Choroid plexus epithelial cell (primary cell): ENCODE measurements at regions not wholly inside any gene's neighbourhood (a gene's known extent, or its start where the extent isn't known, plus 50 kb on each side); places are given as distances from the start of the nearest gene placed in this dataset.

ENCODE experiments used
- DNase-seq: peaks from one replicate; pipeline ENCODE4 v3.0.0-alpha.2; 2010; ENCODE audit warnings: low read depth
- H3K4me3 ChIP-seq: 2 replicates; pipeline ENCODE4 v1.5.1; 2011; ENCODE audit warnings: low read depth, mild to moderate bottlenecking, control low read depth, low read length, moderate library complexity
- CTCF ChIP-seq: conservative IDR thresholded peaks from 2 replicates; pipeline ENCODE4 v1.5.1; 2011; ENCODE audit warnings: low read depth, mild to moderate bottlenecking, control low read depth, inconsistent platforms, low read length, moderate library complexity

GRCh38 chr6:147711476-147711875 lies 203.0 kb downstream of the SAMD5 start:
- no peak overlapping the region for H3K4me3 ChIP-seq
- TF ChIP-seq CTCF = no peak
- DNase-seq = no peak

GRCh38 chr6:147712841-147713240 lies 204.4 kb downstream of the SAMD5 start:
- peak; percentile 54 for DNase-seq
- no peak for TF ChIP-seq CTCF
- H3K4me3 ChIP-seq = no peak overlapping the region

- no peak overlapping the region for H3K4me3 ChIP-seq
- TF ChIP-seq CTCF = no peak
- DNase-seq = no peak
Observed at GRCh38 chr6:147715035-147715434, 206.5 kb downstream of the SAMD5 start.

- no peak for DNase-seq
- no peak overlapping the region for H3K4me3 ChIP-seq
- TF ChIP-seq CTCF = no peak
Observed at GRCh38 chr6:147716434-147716833, 207.9 kb downstream of the SAMD5 start.

GRCh38 chr6:147717991-147718390 lies 209.5 kb downstream of the SAMD5 start:
- TF ChIP-seq CTCF = no peak

GRCh38 chr6:147722158-147722557 lies 213.7 kb downstream of the SAMD5 start:
- no peak for TF ChIP-seq CTCF
- H3K4me3 ChIP-seq = no peak overlapping the region
- no peak for DNase-seq

More at GRCh38 chr6:147717991-147718390, 209.5 kb downstream of the SAMD5 start:
- no peak overlapping the region for H3K4me3 ChIP-seq
- DNase-seq = no peak

GRCh38 chr6:147724454-147724853 lies 216.0 kb downstream of the SAMD5 start:
- no peak for TF ChIP-seq CTCF
- H3K4me3 ChIP-seq = no peak overlapping the region
- no peak for DNase-seq
